OCI-LY1 (cell line): ENCODE measurements at regions not wholly inside any gene's neighbourhood (a gene's known extent, or its start where the extent isn't known, plus 50 kb on each side); places are given as distances from the start of the nearest gene placed in this dataset.
"Not testable (repeated sequence)": the region's sequence is repeated elsewhere in the genome, so short reads cannot be mapped to it uniquely, and the experiment has no call there.

Source experiments
- H2AFZ ChIP-seq: fragments of 200-600 bp; sonication (generic), shearing (Covaris generic); 2 replicates; pipeline ENCODE4 v1.6.0; 2014; ENCODE audit warnings: antibody characterized with exemption, mild to moderate bottlenecking, low read length
- H3F3A ChIP-seq: fragments of 200-600 bp; sonication (generic), shearing (Covaris generic); 2 replicates; pipeline ENCODE4 v1.6.0; 2014; ENCODE audit warnings: mild to moderate bottlenecking, antibody characterized with exemption, low read length, moderate library complexity; ENCODE audit not compliant: insufficient read depth
- H3K27ac ChIP-seq: fragments of 200-600 bp; sonication (generic); 2 replicates; pipeline ENCODE4 v1.5.1; 2014; ENCODE audit warnings: low read length, mixed run types, mild to moderate bottlenecking, low read depth; ENCODE audit not compliant: poor library complexity, severe bottlenecking
- H3K27me3 ChIP-seq: fragments of 200-600 bp; sonication (generic); 2 replicates; pipeline ENCODE4 v1.6.0; 2014; ENCODE audit warnings: antibody characterized with exemption, mild to moderate bottlenecking, low read length, moderate library complexity; ENCODE audit not compliant: insufficient read depth
- H3K36me3 ChIP-seq: fragments of 200-600 bp; sonication (generic); 2 replicates; pipeline ENCODE4 v1.6.1; 2014; ENCODE audit warnings: mild to moderate bottlenecking, antibody characterized with exemption, low read length, moderate library complexity, mixed read lengths; ENCODE audit not compliant: insufficient read depth
- H3K4me1 ChIP-seq: fragments of 200-600 bp; sonication (generic); 2 replicates; pipeline ENCODE4 v1.5.1; 2014; ENCODE audit warnings: mild to moderate bottlenecking, low read length, moderate library complexity; ENCODE audit not compliant: insufficient read depth, severe bottlenecking
- H3K4me2 ChIP-seq: fragments of 200-600 bp; sonication (generic), shearing (Covaris generic); 2 replicates; pipeline ENCODE4 v1.6.1; 2014; ENCODE audit warnings: low read length
- H3K4me3 ChIP-seq: fragments of 200-600 bp; sonication (generic); 2 replicates; pipeline ENCODE4 v1.5.1; 2014; ENCODE audit warnings: low read length, low read depth, mild to moderate bottlenecking, mixed read lengths; ENCODE audit not compliant: poor library complexity, severe bottlenecking
- H3K79me2 ChIP-seq: fragments of 200-600 bp; shearing (Covaris generic); 2 replicates; pipeline ENCODE4 v1.6.1; 2016; ENCODE audit warnings: mixed run types, low read length, mixed read lengths; ENCODE audit not compliant: insufficient read depth
- H3K9ac ChIP-seq: fragments of 200-600 bp; sonication (generic), shearing (Covaris generic); 2 replicates; pipeline ENCODE4 v1.6.1; 2014; ENCODE audit warnings: mild to moderate bottlenecking, low read length, mixed read lengths
- H3K9me2 ChIP-seq: fragments of 200-600 bp; sonication (generic), shearing (Covaris generic); 2 replicates; pipeline ENCODE4 v1.6.1; 2014; ENCODE audit warnings: low read depth, mild to moderate bottlenecking, low read length, mixed read lengths
- H3K9me3 ChIP-seq: fragments of 200-600 bp; shearing (Covaris generic); 2 replicates; pipeline ENCODE4 v1.6.1; 2014; ENCODE audit warnings: low read length, mixed read lengths
- H4K20me1 ChIP-seq: fragments of 200-600 bp; sonication (generic), shearing (Covaris generic); 2 replicates; pipeline ENCODE4 v1.6.0; 2016; ENCODE audit warnings: mild to moderate bottlenecking, low read length; ENCODE audit not compliant: insufficient read depth
- CTCF ChIP-seq: fragments of 200-600 bp; sonication (generic), shearing (Covaris generic); IDR thresholded peaks from 2 replicates; pipeline ENCODE4 v1.5.1; 2017; ENCODE audit warnings: mild to moderate bottlenecking, antibody characterized with exemption, low read length, moderate library complexity, mixed read lengths
- EZH2 ChIP-seq: fragments of 200-600 bp; sonication (generic), shearing (Covaris generic); IDR thresholded peaks from 2 replicates; pipeline ENCODE4 v1.8.0; 2017; ENCODE audit warnings: borderline replicate concordance, mixed run types, mild to moderate bottlenecking, antibody characterized with exemption, low read length, moderate library complexity, mixed read lengths

- H3K9me2 ChIP-seq = no peaks in the 10 kb centered on the region
- no peaks in the 10 kb centered on the region for H3K36me3 ChIP-seq
- H3K27me3 ChIP-seq = no peaks in the 10 kb centered on the region
- no peak overlapping the region for H3K4me3 ChIP-seq
- H4K20me1 ChIP-seq = no peaks in the 10 kb centered on the region
- TF ChIP-seq EZH2 (no peak), CTCF (no peak)
- H3K79me2 ChIP-seq = no peaks in the 10 kb centered on the region
- H2AFZ ChIP-seq = no peak overlapping the region
- H3F3A ChIP-seq = no peaks in the 10 kb centered on the region
- no peak overlapping the region for H3K4me2 ChIP-seq
- no peak overlapping the region for H3K27ac ChIP-seq
- H3K9me3 ChIP-seq = no peaks in the 10 kb centered on the region
- H3K4me1 ChIP-seq = no peaks in the 10 kb centered on the region
- H3K9ac ChIP-seq = no peak overlapping the region
Observed at GRCh38 chr3:24565656-24566055, 71.0 kb upstream of the THRB start.

- H3K27ac ChIP-seq = no peak overlapping the region
- H3K9me3 ChIP-seq = no peaks in the 10 kb centered on the region
- no peaks in the 10 kb centered on the region for H3K27me3 ChIP-seq
- no peaks in the 10 kb centered on the region for H3K79me2 ChIP-seq
- no peak overlapping the region for H3K9ac ChIP-seq
- H3K9me2 ChIP-seq = no peaks in the 10 kb centered on the region
- no peaks in the 10 kb centered on the region for H3K4me1 ChIP-seq
- H3F3A ChIP-seq = no peaks in the 10 kb centered on the region
- no peaks in the 10 kb centered on the region for H3K36me3 ChIP-seq
- no peak for TF ChIP-seq CTCF
- TF ChIP-seq EZH2 = no peak
- no peak overlapping the region for H3K4me3 ChIP-seq
- H2AFZ ChIP-seq = no peak overlapping the region
- H4K20me1 ChIP-seq = no peaks in the 10 kb centered on the region
- H3K4me2 ChIP-seq = no peak overlapping the region
Observed at GRCh38 chr3:24566927-24567326, 72.3 kb upstream of the THRB start.

GRCh38 chr3:24572409-24572808 lies 77.8 kb upstream of the THRB start:
- not testable (repeated sequence) for H3K9ac ChIP-seq, H3K9me2 ChIP-seq, H3K36me3 ChIP-seq, H2AFZ ChIP-seq, H3K27me3 ChIP-seq, H3K4me1 ChIP-seq, H3K27ac ChIP-seq, H3K79me2 ChIP-seq, H3F3A ChIP-seq, H4K20me1 ChIP-seq, H3K9me3 ChIP-seq, H3K4me3 ChIP-seq, H3K4me2 ChIP-seq

DNA sequence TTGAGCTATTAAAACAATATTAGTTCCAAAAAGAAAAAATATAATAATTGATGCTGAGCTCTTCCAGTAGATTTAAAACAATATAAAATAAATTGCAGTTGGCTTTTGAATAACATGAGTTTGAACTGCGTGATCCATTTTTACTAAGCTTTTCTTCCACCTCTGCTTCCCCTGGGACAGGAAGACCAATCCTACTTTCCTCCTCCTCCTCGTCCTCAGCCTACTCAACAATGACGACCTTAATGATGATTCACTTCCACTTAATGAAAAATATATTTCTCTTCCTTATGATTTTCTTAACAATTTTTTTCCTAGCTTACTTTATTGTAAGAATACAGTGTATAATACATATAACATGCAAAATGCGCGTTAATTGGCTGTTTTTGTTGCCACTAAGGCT lies 78.9 kb upstream of the THRB start:
- H3K27ac ChIP-seq = no peak overlapping the region
- H3K4me3 ChIP-seq = no peak overlapping the region

More for the DNA sequence above, 78.9 kb upstream of the THRB start:
- Histone ChIP-seq H3K36me3 (no peaks in the 10 kb centered on the region), H3K9me2 (no peaks in the 10 kb centered on the region), H4K20me1 (no peaks in the 10 kb centered on the region), H3K27me3 (no peaks in the 10 kb centered on the region), H3K9me3 (no peaks in the 10 kb centered on the region), H3K4me2 (no peak overlapping the region), H3F3A (no peaks in the 10 kb centered on the region), H3K9ac (no peak overlapping the region), H2AFZ (no peak overlapping the region), H3K4me1 (no peaks in the 10 kb centered on the region), H3K79me2 (no peaks in the 10 kb centered on the region)
- no peak for TF ChIP-seq CTCF
- no peak for TF ChIP-seq EZH2
